GM12865 (cell line): ENCODE measurements at regions not wholly inside any gene's neighbourhood (a gene's known extent, or its start where the extent isn't known, plus 50 kb on each side); places are given as distances from the start of the nearest gene placed in this dataset.
"Not testable (repeated sequence)": the region's sequence is repeated elsewhere in the genome, so short reads cannot be mapped to it uniquely, and the experiment has no call there.

Experiments used
- DNase-seq: peaks from one replicate; pipeline ENCODE4 v3.0.0; 2010; ENCODE audit warnings: low read depth
- H3K4me3 ChIP-seq: 2 replicates; pipeline ENCODE4 v1.5.1; 2011; ENCODE audit warnings: mild to moderate bottlenecking, low read depth, low read length, control low read depth
- TF ChIP-seq, protein P1 (sequence below): IDR thresholded peaks from 2 replicates; pipeline ENCODE4 v1.5.1; 2011; ENCODE audit warnings: low read length, control low read depth, low read depth, inconsistent platforms; ENCODE audit not compliant: insufficient read depth; ENCODE audit errors: missing control alignments

- no peak overlapping the region for H3K4me3 ChIP-seq
- TF ChIP-seq, protein P1, sequence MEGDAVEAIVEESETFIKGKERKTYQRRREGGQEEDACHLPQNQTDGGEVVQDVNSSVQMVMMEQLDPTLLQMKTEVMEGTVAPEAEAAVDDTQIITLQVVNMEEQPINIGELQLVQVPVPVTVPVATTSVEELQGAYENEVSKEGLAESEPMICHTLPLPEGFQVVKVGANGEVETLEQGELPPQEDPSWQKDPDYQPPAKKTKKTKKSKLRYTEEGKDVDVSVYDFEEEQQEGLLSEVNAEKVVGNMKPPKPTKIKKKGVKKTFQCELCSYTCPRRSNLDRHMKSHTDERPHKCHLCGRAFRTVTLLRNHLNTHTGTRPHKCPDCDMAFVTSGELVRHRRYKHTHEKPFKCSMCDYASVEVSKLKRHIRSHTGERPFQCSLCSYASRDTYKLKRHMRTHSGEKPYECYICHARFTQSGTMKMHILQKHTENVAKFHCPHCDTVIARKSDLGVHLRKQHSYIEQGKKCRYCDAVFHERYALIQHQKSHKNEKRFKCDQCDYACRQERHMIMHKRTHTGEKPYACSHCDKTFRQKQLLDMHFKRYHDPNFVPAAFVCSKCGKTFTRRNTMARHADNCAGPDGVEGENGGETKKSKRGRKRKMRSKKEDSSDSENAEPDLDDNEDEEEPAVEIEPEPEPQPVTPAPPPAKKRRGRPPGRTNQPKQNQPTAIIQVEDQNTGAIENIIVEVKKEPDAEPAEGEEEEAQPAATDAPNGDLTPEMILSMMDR = no peak
- no peak for DNase-seq
Measured at GRCh38 chr6:92428448-92428847, 990.9 kb downstream of the EPHA7 start.

DNA sequence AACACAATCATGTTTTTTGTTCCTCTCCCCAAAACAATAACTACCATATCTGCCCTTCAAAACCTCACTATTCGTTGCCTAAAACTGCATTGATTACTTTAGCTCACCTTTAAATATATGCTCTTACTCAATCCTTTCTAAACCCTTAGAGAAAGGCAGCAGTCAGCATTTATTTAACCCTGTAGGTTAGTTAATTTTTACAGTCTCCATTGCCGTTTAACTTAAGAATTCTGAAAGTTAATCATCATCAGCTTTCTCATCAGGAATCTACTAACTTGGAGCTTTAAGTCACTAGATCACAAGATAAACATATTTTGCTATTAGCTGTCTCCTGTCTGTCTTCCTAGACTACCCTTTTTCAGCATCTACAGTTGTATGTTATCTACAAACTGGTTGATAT lies 991.9 kb downstream of the EPHA7 start:
- no peak for DNase-seq
- H3K4me3 ChIP-seq = no peak overlapping the region
- TF ChIP-seq, protein P1 = no peak

DNA sequence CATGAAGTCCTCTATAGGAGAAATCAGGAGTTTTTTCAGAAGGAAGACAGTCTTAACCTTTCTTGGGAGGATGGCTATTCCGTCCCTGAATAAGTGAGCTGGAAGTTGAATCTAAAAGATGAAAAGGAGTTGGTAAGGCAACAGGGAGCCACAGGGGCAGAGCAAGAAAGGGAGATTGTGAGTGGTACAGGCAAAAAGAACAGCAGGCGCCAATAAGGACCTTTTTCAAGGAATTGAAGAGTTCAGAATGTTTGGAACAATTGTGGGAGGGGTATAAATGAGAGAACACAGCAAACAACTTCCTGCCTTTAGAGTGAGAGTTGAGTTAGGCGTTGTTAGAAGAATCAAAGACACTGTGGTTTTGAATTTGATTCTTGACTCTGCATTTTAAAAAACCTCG lies 1003.7 kb downstream of the EPHA7 start:
- no peak overlapping the region for H3K4me3 ChIP-seq
- TF ChIP-seq, protein P1 = no peak
- no peak for DNase-seq

GRCh38 chr6:92408350-92408749 lies 1011.0 kb downstream of the EPHA7 start:
- DNase-seq = no peak
- TF ChIP-seq, protein P1 = no peak
- no peak overlapping the region for H3K4me3 ChIP-seq

DNA sequence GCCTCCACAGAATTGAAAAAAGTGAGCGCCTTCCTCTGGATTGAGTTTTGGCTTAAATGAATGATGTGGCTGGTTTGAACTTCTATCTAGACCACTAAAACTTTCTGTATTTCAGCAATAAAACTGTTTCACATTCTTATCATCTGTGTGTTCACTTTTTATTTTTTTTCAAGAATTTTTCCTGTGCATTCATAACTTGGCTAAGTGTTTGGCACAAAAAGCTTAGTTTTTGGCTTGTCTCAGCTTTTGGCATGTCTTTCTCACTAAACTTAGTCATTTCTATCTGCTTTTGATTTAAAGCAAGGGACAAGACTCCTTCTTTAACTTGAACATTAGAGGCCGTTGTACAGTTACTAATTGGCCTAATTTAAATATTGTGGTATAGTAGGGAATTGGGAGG lies 1015.1 kb downstream of the EPHA7 start:
- TF ChIP-seq, protein P1 = no peak
- H3K4me3 ChIP-seq = no peak overlapping the region
- DNase-seq = no peak

DNA sequence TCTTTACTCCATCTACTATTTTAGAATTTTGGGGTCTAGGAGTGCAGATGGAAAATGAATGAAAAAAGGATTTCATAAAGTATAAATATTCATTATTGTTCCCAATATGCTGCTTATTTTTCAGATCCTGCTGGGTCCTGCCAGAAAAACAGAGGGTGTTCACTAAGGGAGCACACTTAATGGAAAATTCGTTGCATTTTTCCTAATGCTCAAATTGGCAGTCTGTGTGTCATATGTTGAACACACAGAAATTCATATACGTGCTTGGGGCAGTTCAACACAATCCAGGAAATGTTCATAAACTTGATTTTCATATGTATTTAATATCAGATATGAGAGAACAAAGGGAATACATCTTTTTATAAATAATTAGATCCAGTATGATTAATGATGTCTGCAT lies 1019.4 kb downstream of the EPHA7 start:
- no peak for DNase-seq
- no peak overlapping the region for H3K4me3 ChIP-seq
- TF ChIP-seq, protein P1 = no peak

DNA sequence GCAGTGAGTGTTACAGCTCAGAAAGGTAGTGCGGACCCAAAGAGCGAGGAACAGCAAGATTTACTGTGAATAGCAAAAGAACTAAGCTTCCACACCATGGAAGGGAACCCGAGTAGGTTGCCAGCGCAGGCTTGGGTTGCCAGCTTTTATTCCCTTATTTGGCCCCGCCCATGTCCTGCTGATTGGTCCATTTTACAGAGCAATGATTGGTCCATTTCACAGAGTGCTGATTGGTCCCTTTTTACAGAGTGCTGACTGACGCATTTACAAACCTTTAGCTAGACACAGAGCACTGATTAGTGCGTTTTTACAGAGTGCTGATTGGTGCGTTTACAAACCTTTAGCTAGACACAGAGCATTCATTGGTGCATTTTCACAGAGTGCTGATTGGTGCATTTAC lies 1030.7 kb downstream of the EPHA7 start:
- not testable (repeated sequence) for DNase-seq

More for the DNA sequence above, 1030.7 kb downstream of the EPHA7 start:
- H3K4me3 ChIP-seq = not testable (repeated sequence)
